Activated CD8-positive, alpha-beta T cell treated with anti-CD3 and anti-CD28 coated beads for 36 hours (primary cell): ENCODE measurements at regions not wholly inside any gene's neighbourhood (a gene's known extent, or its start where the extent isn't known, plus 50 kb on each side); places are given as distances from the start of the nearest gene placed in this dataset.

ENCODE experiments used
- ATAC-seq: fragments of 200-7000 bp; cut with Tn5 transposase; one replicate; pipeline ENCODE4 v1.10.0; 2021; ENCODE audit warnings: mild to moderate bottlenecking, moderate library complexity
- CTCF ChIA-PET: fragments of 350-600 bp; sonication (Branson Sonifier 250); formaldehyde crosslinking; loops from one replicate; lab custom pipeline; 2021; ENCODE audit warnings: antibody characterized with exemption; lab: Charles Lee
- POLR2A ChIA-PET: fragments of 350-600 bp; sonication (Branson Sonifier 250); formaldehyde crosslinking; loops from one replicate; lab custom pipeline; 2021; ENCODE audit warnings: antibody characterized with exemption; lab: Charles Lee
- DNase-seq: peaks from one replicate; pipeline ENCODE4 v3.0.0-alpha.2; 2020
- H3K27ac Mint-ChIP-seq: one replicate; pipeline ENCODE4 v1.8.0; 2021; ENCODE audit warnings: mild to moderate bottlenecking, mixed read lengths
- H3K27me3 Mint-ChIP-seq: one replicate; pipeline ENCODE4 v1.8.0; 2021; ENCODE audit warnings: mixed read lengths
- H3K36me3 Mint-ChIP-seq: one replicate; pipeline ENCODE4 v1.8.0; 2021; ENCODE audit warnings: low read depth, mixed read lengths
- H3K4me1 Mint-ChIP-seq: one replicate; pipeline ENCODE4 v1.8.0; 2021; ENCODE audit warnings: low read depth, mixed read lengths
- H3K4me3 Mint-ChIP-seq: one replicate; pipeline ENCODE4 v1.8.0; 2021; ENCODE audit warnings: mild to moderate bottlenecking, moderate library complexity, mixed read lengths
- H3K9me3 Mint-ChIP-seq: one replicate; pipeline ENCODE4 v1.8.0; 2021; ENCODE audit warnings: mixed read lengths
- CTCF ChIP-seq: fragments of 200-600 bp; IDR thresholded peaks from one replicate; pipeline ENCODE4 v1.8.0; 2022; ENCODE audit warnings: antibody characterized with exemption, mild to moderate bottlenecking
- intact Hi-C: fragments of 100-400 bp; cut with micrococcal nuclease; formaldehyde crosslinking; loops from one replicate; pipeline ENCODE4 v1.10.0; 2022

GRCh38 chr5:39702928-39703327 is 278.1 kb upstream of the DAB2 start:
- intact Hi-C loops = no loop called here
- no peak for TF ChIP-seq CTCF
- no peak overlapping the region for H3K27ac Mint-ChIP-seq
- H3K9me3 Mint-ChIP-seq = no peaks in the 10 kb centered on the region
- DNase-seq (no peak), ATAC-seq (no peak)
- ChIA-PET POLR2A (interaction anchor here (0.6 kb wide), 1 partner anchor 31 kb away, joined by 3 read pairs; no protein-coding TSS in a partner anchor), CTCF (no interaction called here)
- no peaks in the 10 kb centered on the region for H3K4me1 Mint-ChIP-seq
- no peak overlapping the region for H3K4me3 Mint-ChIP-seq
- H3K36me3 Mint-ChIP-seq = no peaks in the 10 kb centered on the region
- peaks cover 9% of the 10 kb centered on the region for H3K27me3 Mint-ChIP-seq

GRCh38 chr5:39700523-39700922 is 275.7 kb upstream of the DAB2 start:
- no peak for ATAC-seq
- TF ChIP-seq CTCF = no peak
- Mint-ChIP-seq H3K27me3 (peaks cover 6% of the 10 kb centered on the region), H3K4me1 (no peaks in the 10 kb centered on the region), H3K27ac (no peak overlapping the region), H3K36me3 (no peaks in the 10 kb centered on the region), H3K4me3 (no peak overlapping the region), H3K9me3 (no peaks in the 10 kb centered on the region)
- ChIA-PET POLR2A (no interaction called here), CTCF (interaction anchor here (1.0 to 1.4 kb wide), 3 partner anchors 10 to 121 kb away, joined by 3 to 4 read pairs (median 3); no protein-coding TSS in a partner anchor)
- DNase-seq = no peak
- intact Hi-C loops = no loop called here

- Mint-ChIP-seq H3K27me3 (peaks cover 10% of the 10 kb centered on the region), H3K4me3 (no peak overlapping the region), H3K36me3 (no peaks in the 10 kb centered on the region), H3K27ac (no peak overlapping the region), H3K9me3 (no peaks in the 10 kb centered on the region), H3K4me1 (no peaks in the 10 kb centered on the region)
- intact Hi-C loops = no loop called here
- POLR2A ChIA-PET = no interaction called here
- DNase-seq (no peak), ATAC-seq (no peak)
- TF ChIP-seq CTCF = no peak
- CTCF ChIA-PET = interaction anchor here (1.0 kb wide), 1 partner anchor 120 kb away, joined by 3 read pairs; no protein-coding TSS in a partner anchor
These were observed 274.2 kb upstream of the DAB2 start for GRCh38 chr5:39698838-39699560.

GRCh38 chr5:39697881-39698280 is 273.1 kb upstream of the DAB2 start:
- POLR2A ChIA-PET = no interaction called here
- intact Hi-C loops = no loop called here
- DNase-seq (no peak), ATAC-seq (no peak)
- Mint-ChIP-seq H3K27me3 (peaks cover 9% of the 10 kb centered on the region), H3K9me3 (no peaks in the 10 kb centered on the region), H3K27ac (no peak overlapping the region), H3K36me3 (no peaks in the 10 kb centered on the region), H3K4me3 (no peak overlapping the region), H3K4me1 (no peaks in the 10 kb centered on the region)
- CTCF ChIA-PET = no interaction called here
- no peak for TF ChIP-seq CTCF

- H3K4me1 Mint-ChIP-seq = no peaks in the 10 kb centered on the region
These were observed 272.1 kb upstream of the DAB2 start for GRCh38 chr5:39696672-39697398.

More at GRCh38 chr5:39696672-39697398, 272.1 kb upstream of the DAB2 start:
- no peaks in the 10 kb centered on the region for H3K36me3 Mint-ChIP-seq
- TF ChIP-seq CTCF = no peak
- ChIA-PET POLR2A (no interaction called here), CTCF (interaction anchor here (2.9 kb wide), 1 partner anchor 17 kb away, joined by 8 read pairs; no protein-coding TSS in a partner anchor)
- H3K4me3 Mint-ChIP-seq = no peak overlapping the region
- H3K9me3 Mint-ChIP-seq = no peaks in the 10 kb centered on the region
- H3K27me3 Mint-ChIP-seq = peaks cover 8% of the 10 kb centered on the region
- no peak for DNase-seq
- ATAC-seq = no peak
- intact Hi-C loops = no loop called here
- no peak overlapping the region for H3K27ac Mint-ChIP-seq
